Ishikawa (cell line): ENCODE measurements at regions not wholly inside any gene's neighbourhood (a gene's known extent, or its start where the extent isn't known, plus 50 kb on each side); places are given as distances from the start of the nearest gene placed in this dataset.

ENCODE experiments used
- EP300 ChIP-seq: IDR thresholded peaks from 2 replicates; pipeline ENCODE4 v1.6.1; 2012; ENCODE audit warnings: borderline replicate concordance
- RAD21 ChIP-seq: IDR thresholded peaks from 2 replicates; pipeline ENCODE4 v1.6.1; 2012; ENCODE audit warnings: low read depth
- TEAD4 ChIP-seq: IDR thresholded peaks from 2 replicates; pipeline ENCODE4 v1.6.1; 2012
- TF ChIP-seq, protein P1 (sequence below): IDR thresholded peaks from 2 replicates; pipeline ENCODE4 v1.6.1; 2012; ENCODE audit warnings: low read depth, mild to moderate bottlenecking

DNA sequence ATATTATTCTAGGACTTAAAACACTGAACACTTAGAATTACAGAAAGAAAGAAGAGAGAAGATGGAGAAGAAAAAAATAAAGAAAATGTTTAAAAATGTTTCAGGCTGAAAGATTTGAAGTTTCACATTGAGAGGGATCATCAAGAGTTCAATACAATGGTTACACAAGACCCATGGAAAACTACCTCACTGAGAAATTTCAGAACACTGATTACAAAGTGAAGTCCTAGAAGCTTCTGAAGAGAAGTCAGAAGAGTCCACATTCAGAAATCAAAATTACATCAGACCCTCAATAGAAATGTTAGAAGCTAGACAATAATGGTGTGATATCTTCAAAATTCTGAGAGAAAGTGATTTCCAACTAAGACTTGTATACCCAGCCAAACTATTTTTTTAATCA, 196.1 kb downstream of the MACC1 start:
- TF ChIP-seq, protein P1, sequence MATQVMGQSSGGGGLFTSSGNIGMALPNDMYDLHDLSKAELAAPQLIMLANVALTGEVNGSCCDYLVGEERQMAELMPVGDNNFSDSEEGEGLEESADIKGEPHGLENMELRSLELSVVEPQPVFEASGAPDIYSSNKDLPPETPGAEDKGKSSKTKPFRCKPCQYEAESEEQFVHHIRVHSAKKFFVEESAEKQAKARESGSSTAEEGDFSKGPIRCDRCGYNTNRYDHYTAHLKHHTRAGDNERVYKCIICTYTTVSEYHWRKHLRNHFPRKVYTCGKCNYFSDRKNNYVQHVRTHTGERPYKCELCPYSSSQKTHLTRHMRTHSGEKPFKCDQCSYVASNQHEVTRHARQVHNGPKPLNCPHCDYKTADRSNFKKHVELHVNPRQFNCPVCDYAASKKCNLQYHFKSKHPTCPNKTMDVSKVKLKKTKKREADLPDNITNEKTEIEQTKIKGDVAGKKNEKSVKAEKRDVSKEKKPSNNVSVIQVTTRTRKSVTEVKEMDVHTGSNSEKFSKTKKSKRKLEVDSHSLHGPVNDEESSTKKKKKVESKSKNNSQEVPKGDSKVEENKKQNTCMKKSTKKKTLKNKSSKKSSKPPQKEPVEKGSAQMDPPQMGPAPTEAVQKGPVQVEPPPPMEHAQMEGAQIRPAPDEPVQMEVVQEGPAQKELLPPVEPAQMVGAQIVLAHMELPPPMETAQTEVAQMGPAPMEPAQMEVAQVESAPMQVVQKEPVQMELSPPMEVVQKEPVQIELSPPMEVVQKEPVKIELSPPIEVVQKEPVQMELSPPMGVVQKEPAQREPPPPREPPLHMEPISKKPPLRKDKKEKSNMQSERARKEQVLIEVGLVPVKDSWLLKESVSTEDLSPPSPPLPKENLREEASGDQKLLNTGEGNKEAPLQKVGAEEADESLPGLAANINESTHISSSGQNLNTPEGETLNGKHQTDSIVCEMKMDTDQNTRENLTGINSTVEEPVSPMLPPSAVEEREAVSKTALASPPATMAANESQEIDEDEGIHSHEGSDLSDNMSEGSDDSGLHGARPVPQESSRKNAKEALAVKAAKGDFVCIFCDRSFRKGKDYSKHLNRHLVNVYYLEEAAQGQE, result no peak
- TF ChIP-seq EP300, result no peak
- no peak for TF ChIP-seq TEAD4
- no peak for TF ChIP-seq RAD21
